ENCODE measurements at regions not wholly inside any gene's neighbourhood (a gene's known extent, or its start where the extent isn't known, plus 50 kb on each side); places are given as distances from the start of the nearest gene placed in this dataset.

GRCh38 chrY:12598783-12599182 is 102.2 kb upstream of the USP9Y start:
- no peak overlapping the region for H3K27ac ChIP-seq (ENCODE audit: low read length)
- ATAC-seq = no peak
- H3K4me2 ChIP-seq (ENCODE audit: low read length) = no peak overlapping the region
- no peaks in the 10 kb centered on the region for H4K20me1 ChIP-seq (ENCODE audit: low read length)
- H3K36me3 ChIP-seq (ENCODE audit: low read depth, low read length) = no peaks in the 10 kb centered on the region
- H3K4me3 ChIP-seq (ENCODE audit: low read length) = no peak overlapping the region
- ChIA-PET POLR2A (ENCODE audit: unreplicated experiment) (no interaction called here), CTCF (no interaction called here)
- BruUV-seq (replicated peaks) = no TSS peak
- H3K9me3 ChIP-seq (ENCODE audit: low read length) = no peaks in the 10 kb centered on the region
- no peak overlapping the region for H3K9ac ChIP-seq (ENCODE audit: low read length)
- H3K27me3 ChIP-seq (ENCODE audit: low read length) = no peaks in the 10 kb centered on the region
- H2AFZ ChIP-seq (ENCODE audit: low read length) = no peak overlapping the region
- H3F3A ChIP-seq (ENCODE audit: low read length, unreplicated experiment) = no peaks in the 10 kb centered on the region
- no peak for TF ChIP-seq EZH2 (IDR thresholded peaks at IDR 0.05; ENCODE audit: low read length, unreplicated experiment)
- TF ChIP-seq CTCF (conservative IDR thresholded peaks at IDR 0.05; ENCODE audit: low read depth, low read length) = no peak
- no peak for TF ChIP-seq EZH2phosphoT487 (IDR thresholded peaks at IDR 0.05; ENCODE audit: borderline replicate concordance, low read length)
- H3K4me1 ChIP-seq (ENCODE audit: insufficient read depth, low read length) = no peaks in the 10 kb centered on the region
- H3K9me2 ChIP-seq (replicated peaks; ENCODE audit: low read length) = no peaks in the 10 kb centered on the region
- no peaks in the 10 kb centered on the region for H3K79me2 ChIP-seq (ENCODE audit: low read length)
- DNase-seq = no peak
- intact Hi-C loops (cut with micrococcal nuclease) = no loop called here

- no peaks in the 10 kb centered on the region for H3K9me2 ChIP-seq (replicated peaks; ENCODE audit: low read length)
- H3F3A ChIP-seq (ENCODE audit: low read length, unreplicated experiment) = no peaks in the 10 kb centered on the region
- CTCF ChIA-PET = no interaction called here
- no peak for TF ChIP-seq CTCF (conservative IDR thresholded peaks at IDR 0.05; ENCODE audit: low read depth, low read length)
- TF ChIP-seq EZH2phosphoT487 (IDR thresholded peaks at IDR 0.05; ENCODE audit: borderline replicate concordance, low read length) = no peak
- no peak for TF ChIP-seq EZH2 (IDR thresholded peaks at IDR 0.05; ENCODE audit: low read length, unreplicated experiment)
- no peak overlapping the region for H3K27ac ChIP-seq (ENCODE audit: low read length)
- no peak for ATAC-seq
- no peak for DNase-seq
- no peaks in the 10 kb centered on the region for H3K79me2 ChIP-seq (ENCODE audit: low read length)
- no peak overlapping the region for H3K4me3 ChIP-seq (ENCODE audit: low read length)
- H3K36me3 ChIP-seq (ENCODE audit: low read depth, low read length) = no peaks in the 10 kb centered on the region
- no peak overlapping the region for H3K9ac ChIP-seq (ENCODE audit: low read length)
- BruUV-seq (replicated peaks) = no TSS peak
- H4K20me1 ChIP-seq (ENCODE audit: low read length) = no peaks in the 10 kb centered on the region
- H3K27me3 ChIP-seq (ENCODE audit: low read length) = no peaks in the 10 kb centered on the region
- POLR2A ChIA-PET (ENCODE audit: unreplicated experiment) = no interaction called here
- intact Hi-C loops (cut with micrococcal nuclease) = no loop called here
- H2AFZ ChIP-seq (ENCODE audit: low read length) = no peak overlapping the region
- no peak overlapping the region for H3K4me2 ChIP-seq (ENCODE audit: low read length)
- no peaks in the 10 kb centered on the region for H3K9me3 ChIP-seq (ENCODE audit: low read length)
- H3K4me1 ChIP-seq (ENCODE audit: insufficient read depth, low read length) = no peaks in the 10 kb centered on the region
These were observed 95.6 kb upstream of the USP9Y start for GRCh38 chrY:12605426-12605825.

GRCh38 chrY:12610861-12611260 is 90.2 kb upstream of the USP9Y start:
- no peaks in the 10 kb centered on the region for H3K79me2 ChIP-seq (ENCODE audit: low read length)
- H3K9me3 ChIP-seq (ENCODE audit: low read length) = no peaks in the 10 kb centered on the region
- CTCF ChIA-PET = no interaction called here
- ATAC-seq (no peak), DNase-seq (no peak)
- intact Hi-C loops (cut with micrococcal nuclease) = no loop called here
- no peaks in the 10 kb centered on the region for H3K27me3 ChIP-seq (ENCODE audit: low read length)
- no peak overlapping the region for H3K27ac ChIP-seq (ENCODE audit: low read length)
- H3K36me3 ChIP-seq (ENCODE audit: low read depth, low read length) = no peaks in the 10 kb centered on the region
- no peak overlapping the region for H3K4me2 ChIP-seq (ENCODE audit: low read length)
- no TSS peak for BruUV-seq (replicated peaks)
- H2AFZ ChIP-seq (ENCODE audit: low read length) = no peak overlapping the region
- no peak overlapping the region for H3K9ac ChIP-seq (ENCODE audit: low read length)
- no peak for TF ChIP-seq EZH2phosphoT487 (IDR thresholded peaks at IDR 0.05; ENCODE audit: borderline replicate concordance, low read length)
- no peak for TF ChIP-seq EZH2 (IDR thresholded peaks at IDR 0.05; ENCODE audit: low read length, unreplicated experiment)
- no peak for TF ChIP-seq CTCF (conservative IDR thresholded peaks at IDR 0.05; ENCODE audit: low read depth, low read length)
- no peaks in the 10 kb centered on the region for H4K20me1 ChIP-seq (ENCODE audit: low read length)
- no peaks in the 10 kb centered on the region for H3K9me2 ChIP-seq (replicated peaks; ENCODE audit: low read length)
- POLR2A ChIA-PET (ENCODE audit: unreplicated experiment) = no interaction called here
- no peak overlapping the region for H3K4me3 ChIP-seq (ENCODE audit: low read length)
- H3F3A ChIP-seq (ENCODE audit: low read length, unreplicated experiment) = no peaks in the 10 kb centered on the region
- no peaks in the 10 kb centered on the region for H3K4me1 ChIP-seq (ENCODE audit: insufficient read depth, low read length)

All from PC-3 (cell line).